Central memory CD8-positive, alpha-beta T cell (primary cell): ENCODE measurements at regions not wholly inside any gene's neighbourhood (a gene's known extent, or its start where the extent isn't known, plus 50 kb on each side); places are given as distances from the start of the nearest gene placed in this dataset.
A peak's percentile ranks its signal among the peaks of the same experiment; 100 is the strongest.

Experiments
- ATAC-seq: fragments of 150-1000 bp; cut with Tn5 transposase; replicated peaks from 2 replicates; pipeline ENCODE4 v1.10.0; 2022; ENCODE audit warnings: mild to moderate bottlenecking, moderate FRiP score, moderate number of reproducible peaks; ENCODE audit not compliant: poor library complexity, severe bottlenecking; ENCODE audit errors: extremely low read depth
- DNase-seq, 2 donors: peaks; one replicate each; pipeline ENCODE4 v3.0.0; 2021; ENCODE audit warnings: low spot score in 2 of 2
- H3K27ac Mint-ChIP-seq: one replicate; pipeline ENCODE4 v1.8.0; 2022; ENCODE audit warnings: low read depth, mild to moderate bottlenecking, moderate library complexity, mixed read lengths
- H3K27me3 Mint-ChIP-seq: one replicate; pipeline ENCODE4 v1.8.0; 2022; ENCODE audit warnings: mixed read lengths
- H3K36me3 Mint-ChIP-seq: one replicate; pipeline ENCODE4 v1.8.0; 2022; ENCODE audit warnings: mild to moderate bottlenecking, moderate library complexity, mixed read lengths; ENCODE audit not compliant: insufficient read depth
- H3K4me1 Mint-ChIP-seq: one replicate; pipeline ENCODE4 v1.8.0; 2022; ENCODE audit warnings: mixed read lengths
- H3K4me3 Mint-ChIP-seq: one replicate; pipeline ENCODE4 v1.8.0; 2022; ENCODE audit warnings: mild to moderate bottlenecking, moderate library complexity, mixed read lengths
- H3K9me3 Mint-ChIP-seq: one replicate; pipeline ENCODE4 v1.8.0; 2022; ENCODE audit warnings: mixed read lengths

GRCh38 chr6:108795122-108795521 lies 53.1 kb upstream of the ARMC2 start:
- no peaks in the 10 kb centered on the region for H3K36me3 Mint-ChIP-seq
- no peak overlapping the region for H3K4me3 Mint-ChIP-seq
- ATAC-seq, result no peak
- no peak for DNase-seq
- H3K27me3 Mint-ChIP-seq, result no peaks in the 10 kb centered on the region
- H3K9me3 Mint-ChIP-seq, result no peaks in the 10 kb centered on the region
- no peak overlapping the region for H3K27ac Mint-ChIP-seq
- H3K4me1 Mint-ChIP-seq, result peaks cover 30% of the 10 kb centered on the region

DNA sequence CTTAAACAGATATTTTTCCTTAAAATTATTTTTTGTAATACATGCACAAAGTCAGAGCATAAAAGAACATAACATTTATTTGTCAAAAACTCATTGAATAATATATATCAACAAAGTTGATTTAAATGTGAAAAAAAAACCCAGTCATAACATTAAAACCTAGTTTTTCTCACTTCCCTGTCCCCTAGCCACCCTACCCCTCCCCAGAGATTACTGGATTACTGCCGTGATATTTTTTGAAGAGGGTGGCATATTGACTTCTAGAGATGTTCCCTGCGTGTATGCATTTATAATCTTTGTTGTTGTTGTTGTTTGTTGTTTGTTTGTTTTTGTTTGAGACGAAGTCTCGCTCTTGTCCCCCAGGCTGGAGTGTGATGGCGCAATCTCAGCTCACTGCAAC lies 52.4 kb upstream of the ARMC2 start:
- H3K4me3 Mint-ChIP-seq, result no peak overlapping the region
- no peaks in the 10 kb centered on the region for H3K27me3 Mint-ChIP-seq
- H3K9me3 Mint-ChIP-seq, result no peaks in the 10 kb centered on the region
- no peak overlapping the region for H3K27ac Mint-ChIP-seq
- H3K36me3 Mint-ChIP-seq, result no peaks in the 10 kb centered on the region
- H3K4me1 Mint-ChIP-seq, result peaks cover 30% of the 10 kb centered on the region
- DNase-seq (no peak), ATAC-seq (no peak)

DNA sequence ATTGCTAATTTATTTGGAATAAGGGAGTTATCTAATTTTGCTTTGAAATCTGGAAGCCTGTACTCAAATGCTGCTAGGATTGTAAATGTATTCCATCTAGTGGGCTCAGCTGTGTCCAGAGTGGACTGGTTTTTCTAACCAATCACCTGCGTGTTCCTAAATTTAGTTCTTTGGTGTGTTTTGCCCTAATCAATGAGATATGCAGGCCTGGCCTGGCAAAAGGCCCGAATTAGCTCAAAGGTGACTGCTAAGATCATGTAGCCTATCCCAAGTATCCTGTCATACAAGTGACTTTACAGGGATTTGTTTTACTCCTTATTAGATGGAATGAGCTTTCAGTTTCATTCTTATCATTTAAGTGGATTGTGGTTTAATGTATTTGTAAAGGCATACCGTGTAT lies 51.3 kb upstream of the ARMC2 start:
- DNase-seq, result no peak

GRCh38 chr6:108797951-108798669 lies 50.1 kb upstream of the ARMC2 start:
- DNase-seq (no peak), ATAC-seq (no peak)
- Mint-ChIP-seq H3K36me3 (no peaks in the 10 kb centered on the region), H3K4me1 (peaks cover 41% of the 10 kb centered on the region), H3K27ac (peak overlapping the region; percentile 48), H3K27me3 (no peaks in the 10 kb centered on the region), H3K4me3 (peak overlapping the region; percentile 61), H3K9me3 (no peaks in the 10 kb centered on the region)

More for the DNA sequence above, 51.3 kb upstream of the ARMC2 start:
- Mint-ChIP-seq H3K27me3 (no peaks in the 10 kb centered on the region), H3K9me3 (no peaks in the 10 kb centered on the region), H3K4me1 (peaks cover 39% of the 10 kb centered on the region), H3K27ac (no peak overlapping the region), H3K36me3 (no peaks in the 10 kb centered on the region), H3K4me3 (no peak overlapping the region)
- ATAC-seq, result no peak
